GM21526 (cell line): ENCODE measurements at regions not wholly inside any gene's neighbourhood (a gene's known extent, or its start where the extent isn't known, plus 50 kb on each side); places are given as distances from the start of the nearest gene placed in this dataset.
"Not testable (repeated sequence)": the region's sequence is repeated elsewhere in the genome, so short reads cannot be mapped to it uniquely, and the experiment has no call there.

ENCODE experiments used
- ATAC-seq: cut with Tn5 transposase; IDR thresholded peaks from one replicate; pipeline ENCODE4 v1.9.1; 2021; ENCODE audit warnings: moderate library complexity; ENCODE audit not compliant: unreplicated experiment, low FRiP score

DNA sequence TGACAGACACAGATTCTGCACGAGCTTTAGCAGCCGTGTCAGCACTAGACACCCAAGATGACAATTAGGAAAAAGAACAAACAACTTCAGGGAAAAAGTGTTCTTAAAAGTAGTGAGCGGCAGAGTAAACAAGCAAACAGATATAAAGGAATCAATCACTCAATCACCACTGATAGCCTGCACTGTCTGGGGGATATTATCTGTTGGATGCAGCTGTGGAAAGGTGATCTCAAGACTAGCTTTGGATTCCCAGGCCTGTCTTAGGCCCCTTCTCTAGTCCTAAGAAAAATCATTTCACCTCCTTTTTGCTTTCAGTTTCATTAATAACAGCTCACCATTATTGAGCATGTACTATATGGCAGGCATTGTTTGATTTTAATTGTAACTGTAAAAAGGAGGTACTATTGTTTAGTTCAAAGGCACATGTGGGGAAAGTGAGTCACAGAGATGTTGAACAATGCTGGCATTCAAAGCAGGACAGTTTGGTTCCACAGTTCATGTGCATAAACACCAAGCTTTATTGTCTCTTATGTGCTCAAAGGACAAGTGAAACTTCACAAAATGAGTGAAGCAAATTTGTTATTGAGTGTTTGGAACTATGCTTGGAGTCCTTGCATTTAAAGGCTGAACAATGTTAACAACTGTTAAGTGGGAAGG, 147.3 kb upstream of the TCF4 start:
- no peak for ATAC-seq

DNA sequence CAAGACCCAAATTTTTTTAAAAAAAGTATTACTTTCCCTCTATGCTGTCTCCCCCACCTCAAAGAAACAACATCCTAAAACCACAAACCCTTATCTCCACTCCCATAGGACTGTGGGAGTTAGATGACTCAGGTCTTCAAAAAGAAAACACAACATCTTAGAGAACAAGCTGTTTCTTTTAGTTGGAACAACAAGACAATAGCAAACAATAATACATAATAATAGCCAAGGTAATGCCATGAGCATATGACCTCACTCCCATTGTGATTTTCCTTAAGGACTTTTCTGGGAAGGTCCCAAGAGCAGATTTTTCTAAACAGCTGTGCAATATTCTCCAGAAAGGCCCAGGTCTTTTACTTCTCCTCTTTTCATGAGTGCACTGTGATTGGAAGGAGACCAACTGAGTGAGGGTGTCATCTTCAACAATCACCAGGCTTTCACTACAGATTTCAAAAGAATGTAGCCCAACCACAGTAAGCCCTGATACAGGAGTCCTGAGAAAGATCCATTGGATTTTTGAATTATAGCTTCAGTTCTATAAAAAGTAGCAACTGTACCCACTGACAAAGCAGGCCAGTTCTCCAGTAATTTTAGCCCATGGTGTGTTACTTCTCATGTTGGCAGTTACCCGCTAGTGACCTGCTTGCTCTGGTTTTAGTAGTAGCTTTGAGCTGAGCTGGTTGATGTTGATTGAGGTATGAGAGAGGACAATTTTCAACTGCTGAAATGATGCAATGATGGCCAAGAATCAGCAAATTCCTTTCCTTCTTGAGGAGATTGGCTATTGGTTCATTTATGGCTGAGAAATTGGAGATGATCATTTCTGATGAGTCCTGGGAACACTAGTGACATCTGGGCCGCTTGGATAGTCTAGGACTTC, 144.5 kb upstream of the TCF4 start:
- ATAC-seq = no peak

DNA sequence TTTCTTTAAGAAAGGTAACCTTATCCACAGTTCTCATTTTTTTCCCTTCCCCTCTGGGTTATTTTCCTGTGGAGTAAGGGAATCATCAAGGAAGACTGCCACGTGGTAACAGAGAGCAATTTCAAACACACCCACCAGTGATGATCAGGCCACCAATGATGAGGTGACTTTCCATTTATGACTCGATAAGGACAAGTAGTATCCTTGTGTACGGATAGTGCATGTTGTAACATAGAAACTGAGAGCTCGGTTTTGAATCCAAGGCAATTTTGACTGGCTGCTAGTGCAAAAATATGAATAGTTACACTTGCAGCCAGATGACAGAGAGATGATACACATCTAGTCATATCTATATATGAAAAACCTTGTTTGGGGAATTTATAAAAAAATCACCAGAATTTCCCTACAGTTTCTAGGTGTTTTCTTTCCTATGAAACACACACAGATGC, 143.6 kb upstream of the TCF4 start:
- ATAC-seq = no peak

DNA sequence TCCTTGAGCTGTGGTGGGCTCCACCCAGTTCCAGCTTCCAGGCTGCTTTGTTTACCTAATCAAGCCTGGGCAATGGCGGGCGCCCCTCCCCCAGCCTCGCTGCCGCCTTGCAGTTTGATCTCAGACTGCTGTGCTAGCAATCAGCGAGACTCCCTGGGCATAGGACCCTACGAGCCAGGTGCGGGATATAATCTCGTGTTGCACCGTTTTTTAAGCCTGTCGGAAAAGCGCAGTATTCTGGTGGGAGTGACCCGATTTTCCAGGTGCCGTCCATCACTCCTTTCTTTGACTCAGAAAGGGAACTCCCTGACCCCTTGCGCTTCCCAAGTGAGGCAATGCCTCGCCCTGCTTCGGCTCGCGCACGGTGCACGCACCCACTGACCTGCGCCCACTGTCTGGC, 133.0 kb upstream of the TCF4 start:
- not testable (repeated sequence) for ATAC-seq

DNA sequence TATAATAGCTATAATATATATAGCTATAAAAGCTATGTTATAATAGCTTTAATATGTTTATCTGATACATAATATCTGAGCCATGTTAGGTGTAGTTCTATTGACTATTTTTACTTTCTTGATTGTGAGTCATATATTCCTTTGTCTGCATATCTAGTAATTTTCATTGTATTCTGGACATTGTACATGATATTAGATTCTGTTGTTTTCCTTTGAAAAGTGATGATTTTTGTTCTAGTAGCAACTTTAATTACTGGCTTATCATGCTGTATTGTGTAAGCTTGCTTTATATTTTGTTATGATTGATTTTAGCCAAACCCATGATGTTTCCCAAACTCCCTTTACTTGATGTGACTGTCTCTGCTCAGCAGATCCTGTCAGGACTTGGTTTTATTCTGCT, 125.7 kb upstream of the TCF4 start:
- no peak for ATAC-seq

DNA sequence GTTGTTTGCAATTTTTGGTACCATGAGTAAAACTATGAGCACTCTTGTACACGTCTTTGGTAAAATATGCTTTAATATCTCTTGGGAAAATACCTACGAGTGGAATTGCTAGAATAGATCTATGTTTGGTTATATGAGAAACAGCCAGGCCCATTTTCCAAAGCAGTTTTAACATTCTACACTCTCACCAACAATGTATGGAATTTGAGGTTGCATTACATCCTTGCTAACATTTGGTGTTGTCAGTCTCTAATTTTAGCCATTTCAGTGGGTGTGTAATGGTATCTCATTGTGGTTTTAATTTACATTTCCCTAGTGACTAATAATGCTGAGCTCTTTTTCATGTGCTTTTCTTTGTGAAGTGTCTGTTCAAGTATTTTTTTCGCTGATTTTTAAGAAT, 118.9 kb upstream of the TCF4 start:
- ATAC-seq = no peak

DNA sequence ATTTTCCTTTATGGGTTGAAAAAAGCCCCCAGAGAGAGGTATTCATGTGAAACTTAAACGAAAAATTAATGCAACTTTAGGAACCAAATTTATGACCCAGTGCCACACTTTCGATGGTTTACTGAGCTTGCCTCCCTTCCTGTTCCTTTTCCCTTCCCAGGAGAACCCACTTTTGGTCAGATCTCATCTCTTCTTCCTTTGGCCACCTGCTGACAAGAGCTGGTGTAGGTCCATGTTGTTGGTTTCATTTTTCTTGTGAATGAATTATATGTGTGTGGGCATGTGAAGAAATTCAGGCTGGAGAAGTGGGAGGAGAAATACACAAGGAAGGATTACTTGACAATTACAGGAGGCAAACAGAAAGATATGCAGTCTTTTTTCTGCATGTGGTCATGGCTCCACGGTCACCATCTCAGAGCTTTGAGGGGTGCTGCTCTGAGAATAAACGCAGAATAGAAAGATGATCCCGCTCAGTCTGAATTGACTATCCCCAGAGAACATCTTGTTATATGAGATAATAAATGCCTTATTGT, 111.3 kb upstream of the TCF4 start:
- no peak for ATAC-seq

DNA sequence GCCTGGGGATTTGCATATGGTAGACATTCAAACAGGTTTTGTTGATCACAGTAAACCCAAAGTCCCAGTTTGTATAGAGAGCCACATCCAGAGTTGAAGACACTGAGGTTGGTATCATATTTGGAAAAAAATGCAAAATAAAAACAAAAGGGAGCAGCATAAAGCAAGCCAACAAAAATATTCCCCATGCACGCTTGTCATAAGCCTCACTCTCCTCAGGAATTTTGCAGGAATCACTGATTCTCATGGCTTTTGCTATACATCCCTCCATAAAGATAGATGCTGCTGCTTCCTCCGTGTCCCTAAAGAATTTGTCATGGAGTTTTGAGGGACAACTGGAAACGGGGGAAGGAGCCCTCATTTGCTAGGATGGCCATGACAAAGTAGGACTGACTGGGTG, 108.8 kb upstream of the TCF4 start:
- no peak for ATAC-seq

DNA sequence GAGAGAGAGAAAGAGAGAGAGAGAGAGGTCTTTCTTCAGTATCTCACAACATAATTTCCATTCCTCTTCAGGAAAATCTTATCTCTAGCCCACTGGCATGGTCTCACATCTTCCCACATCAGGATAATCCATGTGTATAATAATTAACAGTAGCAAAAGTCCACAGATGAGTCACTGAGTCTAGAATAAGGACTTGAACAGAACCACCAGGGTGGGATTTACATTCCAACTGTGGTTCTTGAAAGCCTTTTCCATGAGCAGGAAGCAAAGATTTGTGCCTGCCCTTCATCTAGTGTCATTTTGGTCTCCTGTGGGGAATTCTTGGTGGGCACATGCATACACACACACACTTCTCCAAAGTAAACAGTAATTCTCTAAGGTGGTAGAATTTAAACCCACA, 107.1 kb upstream of the TCF4 start:
- ATAC-seq = no peak

DNA sequence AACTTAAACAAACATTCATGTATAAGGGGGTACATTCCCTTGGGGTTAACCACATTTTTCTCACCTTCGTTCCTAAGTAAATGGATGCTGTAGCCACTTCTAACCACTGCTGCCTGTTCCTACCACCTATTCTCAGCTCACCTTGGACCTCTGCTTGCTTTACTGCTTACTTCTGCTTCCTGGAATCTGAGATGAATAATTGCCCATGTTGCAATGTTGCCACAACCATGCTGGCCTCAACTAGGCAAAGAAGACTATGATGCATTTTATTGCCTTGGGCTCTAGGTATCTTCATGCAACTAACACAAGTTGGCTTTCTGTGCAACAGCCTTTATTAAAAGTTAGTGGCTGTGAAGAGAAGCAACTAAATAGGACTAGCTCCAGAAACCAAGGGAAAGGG, 106.3 kb upstream of the TCF4 start:
- ATAC-seq = no peak

DNA sequence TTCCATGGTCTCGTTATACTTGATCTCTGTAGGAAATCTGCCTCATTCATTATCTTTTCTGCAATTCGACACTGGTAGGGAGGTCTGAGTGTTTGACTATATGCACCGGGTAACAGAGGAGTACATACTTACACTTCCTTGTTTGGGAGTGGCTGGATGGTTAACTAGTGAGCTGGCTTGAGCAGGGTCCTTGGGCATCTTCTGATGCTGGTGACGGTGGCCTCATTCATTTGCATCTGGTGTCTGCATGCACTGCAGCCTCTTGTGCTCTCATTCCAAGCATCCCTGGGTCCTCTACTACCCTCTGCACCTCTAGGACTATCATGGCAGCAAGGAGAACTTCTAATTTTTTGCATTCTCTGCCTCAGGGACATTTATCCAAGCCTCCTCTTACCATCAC, 100.0 kb upstream of the TCF4 start:
- ATAC-seq = no peak

DNA sequence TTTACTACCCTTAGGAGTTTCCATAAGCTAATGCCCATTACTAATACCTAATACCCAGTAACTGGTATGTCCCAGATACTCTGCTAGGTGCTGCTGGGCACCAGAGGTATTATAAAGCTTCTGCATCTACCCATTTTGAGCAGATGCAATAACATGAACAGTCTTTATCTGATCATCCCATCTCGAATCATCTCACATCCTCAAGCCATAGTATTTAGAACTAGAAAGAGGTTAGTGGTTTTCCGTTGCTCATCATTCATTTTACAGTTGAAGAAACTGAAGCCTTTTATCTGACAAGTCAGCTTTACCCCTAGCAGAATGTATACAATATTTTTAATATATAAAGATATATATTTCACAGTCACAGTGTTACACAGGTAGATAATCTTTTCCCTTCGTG, 99.1 kb upstream of the TCF4 start:
- no peak for ATAC-seq

DNA sequence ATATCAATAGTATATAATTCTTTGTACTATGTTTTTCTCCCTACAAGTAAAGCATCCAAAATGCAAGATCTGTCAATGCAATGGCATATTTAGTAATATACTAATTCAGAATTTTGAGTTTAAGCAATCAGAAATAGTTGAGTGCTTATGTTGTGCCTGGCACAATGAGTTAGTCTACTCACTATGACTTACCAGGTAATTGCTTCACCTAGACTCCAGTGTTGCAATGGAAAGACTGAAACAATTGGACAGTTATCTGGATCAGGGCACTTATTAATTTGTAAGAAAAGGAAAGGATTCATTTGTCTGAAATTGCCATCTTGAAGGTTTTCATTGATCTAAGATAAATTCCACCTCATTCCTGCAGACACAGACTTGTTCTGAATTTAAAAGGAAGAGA, 97.6 kb upstream of the TCF4 start:
- no peak for ATAC-seq

DNA sequence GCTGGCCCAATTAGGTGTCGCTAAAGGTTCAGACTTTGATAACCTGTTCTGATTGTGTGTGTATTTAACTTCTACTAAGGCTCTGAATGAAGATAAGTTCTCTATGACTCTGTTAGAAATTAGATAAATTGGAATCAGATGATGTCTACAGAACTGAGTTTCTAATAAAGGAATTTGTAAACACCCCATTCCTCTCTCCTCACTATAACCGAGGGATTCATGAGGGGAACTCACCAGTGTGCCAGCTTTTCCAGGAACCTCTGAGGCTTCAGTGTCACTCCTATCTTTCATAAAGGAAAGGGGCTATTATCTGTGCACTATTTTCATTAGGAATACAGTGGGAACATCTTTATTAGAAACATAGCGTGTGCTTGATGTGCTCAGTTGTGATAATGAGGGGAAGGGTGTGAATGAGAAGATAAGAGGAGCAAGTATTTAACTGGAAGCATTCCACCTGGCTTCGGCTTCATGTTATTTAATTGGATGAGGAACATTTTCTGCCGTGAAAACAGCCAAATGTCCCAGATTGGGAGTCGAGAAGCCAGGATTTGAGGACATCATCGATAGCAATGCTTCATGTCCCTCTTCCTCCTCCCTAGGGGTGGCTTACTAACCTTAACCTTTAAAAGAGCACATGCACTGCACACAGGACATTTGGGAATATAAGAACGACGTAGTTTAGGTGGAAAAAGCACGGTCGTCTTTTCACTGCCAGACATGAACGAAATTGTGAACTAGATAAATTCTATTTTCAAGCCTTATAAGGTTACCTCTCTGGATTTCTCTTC, 84.8 kb upstream of the TCF4 start:
- no peak for ATAC-seq

DNA sequence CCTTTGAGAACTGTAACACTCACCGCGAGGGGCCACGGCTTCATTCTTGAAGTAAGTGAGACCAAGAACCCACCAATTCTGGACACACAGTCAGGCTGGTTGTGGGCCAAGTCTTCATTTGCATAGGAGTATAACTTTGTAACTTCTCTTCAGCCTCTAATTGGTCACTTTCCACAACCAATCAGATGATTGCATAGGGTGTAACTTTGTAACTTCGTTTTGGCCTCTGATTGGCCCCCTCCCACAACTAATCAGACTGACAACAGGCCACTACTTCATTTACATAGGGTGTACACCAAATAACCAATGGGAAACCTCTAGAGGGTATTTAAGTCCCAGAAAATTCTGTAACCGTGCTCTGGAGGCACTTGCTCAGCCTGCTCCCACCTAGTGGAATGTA, 77.5 kb upstream of the TCF4 start:
- ATAC-seq = no peak

DNA sequence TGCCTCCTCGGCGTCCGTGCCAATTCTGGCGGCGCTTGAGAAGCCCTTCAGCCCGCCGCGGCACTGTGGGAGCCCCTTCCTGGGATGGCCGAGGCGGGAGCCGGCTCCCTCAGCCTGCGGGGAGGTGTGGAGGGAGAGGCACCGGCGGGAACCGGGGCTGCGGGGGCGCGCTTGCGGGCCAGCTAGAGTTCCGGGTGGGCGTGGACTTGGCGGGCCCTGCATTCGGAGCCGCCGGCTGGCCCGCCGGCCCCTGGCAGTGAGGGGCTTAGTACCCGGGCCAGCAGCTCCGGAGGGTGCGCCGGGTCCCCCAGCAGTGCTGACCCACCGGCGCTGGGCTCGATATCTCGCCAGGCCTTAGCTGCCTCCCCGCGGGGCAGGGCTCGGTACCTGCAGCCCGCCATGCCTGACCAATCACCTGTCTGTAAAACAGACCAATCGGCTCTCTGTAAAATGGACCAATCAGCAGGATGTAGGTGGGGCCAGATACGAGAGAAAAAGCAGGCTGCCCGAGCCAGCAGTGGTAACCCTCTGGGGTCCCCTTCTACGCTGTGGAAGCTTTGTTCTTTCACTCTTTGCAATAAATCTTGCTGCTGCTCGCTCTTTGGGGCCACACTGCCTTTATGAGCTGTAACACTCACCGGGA, 76.9 kb upstream of the TCF4 start:
- ATAC-seq = not testable (repeated sequence)

DNA sequence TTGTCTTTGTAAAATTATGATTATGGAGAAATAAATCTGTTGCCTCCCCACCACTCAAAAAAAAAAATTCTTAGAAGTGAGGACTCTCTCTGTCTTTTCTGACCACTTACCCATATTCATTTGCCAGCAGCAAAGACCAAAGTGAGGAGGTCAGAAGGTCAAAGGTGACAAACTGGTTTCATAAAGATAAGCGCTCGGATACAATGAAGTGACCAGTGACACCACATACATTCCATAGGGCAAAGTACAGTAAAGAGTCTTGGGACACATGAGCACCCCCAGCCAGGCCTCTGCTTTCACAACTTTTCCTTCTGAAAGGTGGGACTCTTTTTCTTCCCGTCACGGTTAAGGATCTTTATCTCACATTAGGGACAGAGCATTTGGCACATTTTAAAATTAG, 75.9 kb upstream of the TCF4 start:
- ATAC-seq = no peak

DNA sequence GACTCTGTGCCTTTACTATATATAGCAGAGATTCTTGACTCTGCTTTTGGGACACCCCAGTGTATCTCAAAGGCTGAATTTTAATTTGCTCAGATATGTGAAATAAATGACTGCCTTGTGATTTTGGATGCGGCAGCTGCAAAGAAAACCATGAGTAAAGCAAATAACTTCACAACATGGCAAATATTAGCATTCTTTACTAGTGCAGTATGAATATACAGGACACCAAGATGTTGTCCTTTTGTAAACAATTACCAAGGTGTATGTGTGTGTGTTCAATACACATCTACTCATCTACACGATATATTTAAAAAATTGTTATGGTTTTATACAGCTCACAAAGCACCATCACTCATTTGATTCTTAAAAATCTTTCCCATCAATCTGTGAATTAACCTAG, 70.6 kb upstream of the TCF4 start:
- ATAC-seq = no peak

DNA sequence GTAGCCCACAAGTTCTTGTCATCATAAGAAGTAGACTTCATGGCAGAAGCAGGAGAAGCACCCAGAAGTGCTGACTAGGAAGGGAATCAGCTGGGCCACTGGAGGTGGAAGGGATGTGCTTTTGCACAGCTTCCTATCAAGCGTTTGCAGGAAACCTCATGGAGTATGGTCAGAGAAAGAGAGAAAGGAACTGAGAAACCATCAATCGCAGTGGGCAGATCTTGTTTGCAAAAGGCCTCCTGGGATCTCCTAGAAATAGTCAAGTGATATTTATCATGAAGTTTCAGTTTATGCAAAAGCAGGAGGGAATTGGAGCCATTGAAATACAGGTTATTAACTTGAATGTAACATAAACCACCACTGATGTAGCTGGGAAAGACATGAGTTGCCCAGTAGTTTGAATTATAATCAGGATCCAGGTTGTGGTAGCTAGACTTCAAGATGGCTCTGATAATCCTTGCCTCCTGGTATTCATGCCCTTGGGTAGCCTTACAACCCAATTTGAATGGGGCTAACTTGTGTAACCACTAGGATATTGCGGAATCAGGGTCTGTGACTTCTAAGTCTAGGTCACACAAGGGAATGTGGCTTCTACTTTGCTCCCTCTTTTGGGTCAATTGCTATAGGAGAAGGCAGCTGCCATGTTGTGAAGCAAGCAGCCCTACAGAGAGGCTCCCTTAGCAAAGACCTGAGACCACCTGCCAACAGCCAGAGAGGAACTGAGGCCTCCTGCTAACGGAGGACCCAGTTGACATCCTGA, 69.8 kb upstream of the TCF4 start:
- no peak for ATAC-seq

DNA sequence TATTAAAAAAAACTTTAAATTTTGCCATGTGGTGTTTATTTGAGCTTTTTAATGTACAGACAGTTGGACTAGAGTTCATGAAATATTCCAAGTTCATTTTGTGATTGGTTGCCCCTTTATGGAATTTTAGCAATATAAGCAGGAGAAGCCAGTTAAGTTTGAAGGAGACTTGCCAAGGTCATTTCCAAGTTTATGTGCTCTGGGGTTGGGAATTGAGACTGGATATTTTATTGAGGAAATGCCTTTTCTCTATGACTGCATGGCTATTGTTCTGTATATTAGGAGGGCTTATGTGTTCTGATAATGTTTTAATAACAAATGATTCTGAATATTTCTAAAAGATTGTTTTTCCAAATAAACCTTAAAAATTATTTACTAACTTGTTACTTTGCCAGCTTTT, 67.0 kb upstream of the TCF4 start:
- ATAC-seq = no peak
